Neural progenitor cell (in vitro differentiated cells): ENCODE measurements at regions not wholly inside any gene's neighbourhood (a gene's known extent, or its start where the extent isn't known, plus 50 kb on each side); places are given as distances from the start of the nearest gene placed in this dataset.

Experiments
- DNase-seq: peaks from one replicate; pipeline ENCODE4 v3.0.0-alpha.2; 2016; ENCODE audit warnings: low spot score
- H2AFZ ChIP-seq: fragments of 200-600 bp; sonication (generic); replicated peaks from 2 replicates; pipeline ENCODE4 v1.6.1; 2016; ENCODE audit warnings: antibody characterized with exemption
- H3F3A ChIP-seq: fragments of 200-600 bp; sonication (generic); 2 replicates; pipeline ENCODE4 v1.6.1; 2016; ENCODE audit warnings: antibody characterized with exemption, low read depth
- H3K27ac ChIP-seq: fragments of 200-600 bp; sonication (generic); 2 replicates; pipeline ENCODE4 v1.5.1; 2016; ENCODE audit warnings: mild to moderate bottlenecking
- H3K27me3 ChIP-seq: fragments of 200-600 bp; sonication (generic); 2 replicates; pipeline ENCODE4 v1.6.1; 2016; ENCODE audit warnings: mild to moderate bottlenecking, moderate library complexity
- H3K36me3 ChIP-seq: fragments of 200-600 bp; sonication (generic); 2 replicates; pipeline ENCODE4 v1.5.1; 2016
- H3K4me1 ChIP-seq: fragments of 200-600 bp; sonication (generic); 2 replicates; pipeline ENCODE4 v1.6.1; 2016; ENCODE audit warnings: mixed run types
- H3K4me2 ChIP-seq: fragments of 200-600 bp; sonication (generic); 2 replicates; pipeline ENCODE4 v1.6.1; 2016
- H3K4me3 ChIP-seq: fragments of 200-600 bp; sonication (generic); 2 replicates; pipeline ENCODE4 v1.5.1; 2016
- H3K79me2 ChIP-seq: fragments of 200-600 bp; sonication (generic); 2 replicates; pipeline ENCODE4 v1.6.1; 2016; ENCODE audit warnings: low read depth
- H3K9ac ChIP-seq: fragments of 200-600 bp; sonication (generic); 2 replicates; pipeline ENCODE4 v1.6.1; 2016
- H3K9me3 ChIP-seq: fragments of 200-600 bp; sonication (generic); 2 replicates; pipeline ENCODE4 v1.5.1; 2016; ENCODE audit warnings: low read depth
- H4K20me1 ChIP-seq: fragments of 200-600 bp; sonication (generic); 2 replicates; pipeline ENCODE4 v1.6.1; 2016; ENCODE audit warnings: low read depth
- H3K27ac Mint-ChIP-seq: 3 replicates; pipeline ENCODE4 v1.8.0; 2021; ENCODE audit warnings: mixed read lengths
- H3K27me3 Mint-ChIP-seq: 2 replicates; pipeline ENCODE4 v1.8.0; 2022; ENCODE audit warnings: low read depth, mild to moderate bottlenecking, inconsistent platforms, moderate library complexity, mixed read lengths; ENCODE audit not compliant: insufficient read depth
- H3K36me3 Mint-ChIP-seq: 3 replicates; pipeline ENCODE4 v1.8.0; 2021; ENCODE audit warnings: mixed read lengths
- H3K4me1 Mint-ChIP-seq: 3 replicates; pipeline ENCODE4 v1.8.0; 2021; ENCODE audit warnings: mixed read lengths
- H3K4me3 Mint-ChIP-seq: 3 replicates; pipeline ENCODE4 v1.8.0; 2021; ENCODE audit warnings: mild to moderate bottlenecking, moderate library complexity, mixed read lengths
- H3K9me3 Mint-ChIP-seq: 3 replicates; pipeline ENCODE4 v1.8.0; 2020; ENCODE audit warnings: mixed read lengths
- EZH2 ChIP-seq: fragments of 200-600 bp; sonication (generic); IDR thresholded peaks from 2 replicates; pipeline ENCODE4 v1.6.1; 2017; ENCODE audit warnings: antibody characterized with exemption, mild to moderate bottlenecking, moderate library complexity
- EZH2phosphoT487 ChIP-seq: fragments of 200-600 bp; sonication (generic); IDR thresholded peaks from 2 replicates; pipeline ENCODE4 v1.6.1; 2017; ENCODE audit warnings: antibody characterized with exemption
- TF ChIP-seq, protein P1 (sequence below): fragments of 200-600 bp; sonication (generic); IDR thresholded peaks from 2 replicates; pipeline ENCODE4 v1.5.1; 2017; ENCODE audit warnings: antibody characterized with exemption, mild to moderate bottlenecking

DNA sequence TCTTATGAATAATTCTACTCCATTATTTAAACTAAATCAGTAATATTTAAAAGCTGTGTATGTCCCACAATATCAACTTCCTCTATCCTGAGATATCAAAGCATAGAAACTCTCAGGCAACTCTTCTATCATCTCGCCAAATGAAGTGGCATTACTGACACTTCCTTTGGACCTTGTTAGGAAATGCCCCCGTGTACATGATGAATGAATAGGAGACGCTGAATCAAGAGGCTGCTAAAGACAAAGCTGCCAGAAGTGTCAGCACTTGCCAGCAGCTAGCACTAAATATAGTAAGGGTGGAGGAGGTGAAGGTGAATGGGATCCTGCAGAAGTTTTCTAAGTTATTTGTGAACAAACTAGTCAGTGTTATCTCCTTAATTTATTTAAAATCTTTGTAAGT, 99.5 kb upstream of the BLTP1 start:
- H3K27me3 Mint-ChIP-seq = no peaks in the 10 kb centered on the region
- H3K4me1 ChIP-seq = no peaks in the 10 kb centered on the region
- no peaks in the 10 kb centered on the region for H3K36me3 Mint-ChIP-seq
- H3K36me3 ChIP-seq = no peaks in the 10 kb centered on the region
- no peaks in the 10 kb centered on the region for H3F3A ChIP-seq
- H3K9ac ChIP-seq = no peak overlapping the region
- TF ChIP-seq EZH2 (no peak), EZH2phosphoT487 (no peak)
- TF ChIP-seq, protein P1, sequence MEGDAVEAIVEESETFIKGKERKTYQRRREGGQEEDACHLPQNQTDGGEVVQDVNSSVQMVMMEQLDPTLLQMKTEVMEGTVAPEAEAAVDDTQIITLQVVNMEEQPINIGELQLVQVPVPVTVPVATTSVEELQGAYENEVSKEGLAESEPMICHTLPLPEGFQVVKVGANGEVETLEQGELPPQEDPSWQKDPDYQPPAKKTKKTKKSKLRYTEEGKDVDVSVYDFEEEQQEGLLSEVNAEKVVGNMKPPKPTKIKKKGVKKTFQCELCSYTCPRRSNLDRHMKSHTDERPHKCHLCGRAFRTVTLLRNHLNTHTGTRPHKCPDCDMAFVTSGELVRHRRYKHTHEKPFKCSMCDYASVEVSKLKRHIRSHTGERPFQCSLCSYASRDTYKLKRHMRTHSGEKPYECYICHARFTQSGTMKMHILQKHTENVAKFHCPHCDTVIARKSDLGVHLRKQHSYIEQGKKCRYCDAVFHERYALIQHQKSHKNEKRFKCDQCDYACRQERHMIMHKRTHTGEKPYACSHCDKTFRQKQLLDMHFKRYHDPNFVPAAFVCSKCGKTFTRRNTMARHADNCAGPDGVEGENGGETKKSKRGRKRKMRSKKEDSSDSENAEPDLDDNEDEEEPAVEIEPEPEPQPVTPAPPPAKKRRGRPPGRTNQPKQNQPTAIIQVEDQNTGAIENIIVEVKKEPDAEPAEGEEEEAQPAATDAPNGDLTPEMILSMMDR = no peak
- peaks cover 6% of the 10 kb centered on the region for H3K4me1 Mint-ChIP-seq
- H3K27me3 ChIP-seq = no peaks in the 10 kb centered on the region
- no peak overlapping the region for H3K4me3 ChIP-seq
- no peaks in the 10 kb centered on the region for H3K79me2 ChIP-seq
- H3K9me3 Mint-ChIP-seq = no peaks in the 10 kb centered on the region
- no peak overlapping the region for H3K27ac ChIP-seq
- no peak overlapping the region for H3K4me2 ChIP-seq
- no peak overlapping the region for H2AFZ ChIP-seq
- no peaks in the 10 kb centered on the region for H3K9me3 ChIP-seq
- no peaks in the 10 kb centered on the region for H4K20me1 ChIP-seq
- no peak overlapping the region for H3K27ac Mint-ChIP-seq
- no peak overlapping the region for H3K4me3 Mint-ChIP-seq
- DNase-seq = no peak

DNA sequence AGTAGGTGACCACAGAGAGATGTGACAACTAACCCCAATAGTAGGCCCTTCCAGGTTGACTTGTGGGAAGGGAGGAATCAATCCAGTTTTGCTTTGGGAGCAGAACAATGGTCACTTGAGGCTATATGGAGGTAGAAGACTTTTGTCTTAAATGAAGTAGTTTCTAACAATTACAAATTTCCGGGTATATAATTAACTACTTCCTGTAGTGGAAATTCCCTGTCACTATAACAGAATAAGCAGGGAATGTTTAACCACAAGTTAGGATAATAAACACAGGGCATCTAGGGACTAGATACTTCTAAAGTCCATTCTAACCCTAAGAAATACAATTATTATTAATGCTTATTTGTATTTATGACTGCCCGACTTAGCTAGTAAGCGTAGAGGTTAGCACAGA, 99.0 kb upstream of the TRPC3 start:
- Histone ChIP-seq H4K20me1 (no peaks in the 10 kb centered on the region), H3K9ac (no peak overlapping the region), H2AFZ (no peak overlapping the region), H3K27ac (no peak overlapping the region), H3K79me2 (no peaks in the 10 kb centered on the region), H3K4me1 (no peaks in the 10 kb centered on the region), H3K9me3 (no peaks in the 10 kb centered on the region), H3K36me3 (no peaks in the 10 kb centered on the region), H3F3A (no peaks in the 10 kb centered on the region), H3K4me2 (no peak overlapping the region), H3K27me3 (no peaks in the 10 kb centered on the region), H3K4me3 (no peak overlapping the region)
- DNase-seq = no peak
- Mint-ChIP-seq H3K36me3 (no peaks in the 10 kb centered on the region), H3K27ac (no peak overlapping the region), H3K27me3 (no peaks in the 10 kb centered on the region), H3K9me3 (no peaks in the 10 kb centered on the region), H3K4me1 (peaks cover 4% of the 10 kb centered on the region), H3K4me3 (no peak overlapping the region)
- TF ChIP-seq, protein P1 = no peak
- TF ChIP-seq EZH2 (no peak), EZH2phosphoT487 (no peak)

DNA sequence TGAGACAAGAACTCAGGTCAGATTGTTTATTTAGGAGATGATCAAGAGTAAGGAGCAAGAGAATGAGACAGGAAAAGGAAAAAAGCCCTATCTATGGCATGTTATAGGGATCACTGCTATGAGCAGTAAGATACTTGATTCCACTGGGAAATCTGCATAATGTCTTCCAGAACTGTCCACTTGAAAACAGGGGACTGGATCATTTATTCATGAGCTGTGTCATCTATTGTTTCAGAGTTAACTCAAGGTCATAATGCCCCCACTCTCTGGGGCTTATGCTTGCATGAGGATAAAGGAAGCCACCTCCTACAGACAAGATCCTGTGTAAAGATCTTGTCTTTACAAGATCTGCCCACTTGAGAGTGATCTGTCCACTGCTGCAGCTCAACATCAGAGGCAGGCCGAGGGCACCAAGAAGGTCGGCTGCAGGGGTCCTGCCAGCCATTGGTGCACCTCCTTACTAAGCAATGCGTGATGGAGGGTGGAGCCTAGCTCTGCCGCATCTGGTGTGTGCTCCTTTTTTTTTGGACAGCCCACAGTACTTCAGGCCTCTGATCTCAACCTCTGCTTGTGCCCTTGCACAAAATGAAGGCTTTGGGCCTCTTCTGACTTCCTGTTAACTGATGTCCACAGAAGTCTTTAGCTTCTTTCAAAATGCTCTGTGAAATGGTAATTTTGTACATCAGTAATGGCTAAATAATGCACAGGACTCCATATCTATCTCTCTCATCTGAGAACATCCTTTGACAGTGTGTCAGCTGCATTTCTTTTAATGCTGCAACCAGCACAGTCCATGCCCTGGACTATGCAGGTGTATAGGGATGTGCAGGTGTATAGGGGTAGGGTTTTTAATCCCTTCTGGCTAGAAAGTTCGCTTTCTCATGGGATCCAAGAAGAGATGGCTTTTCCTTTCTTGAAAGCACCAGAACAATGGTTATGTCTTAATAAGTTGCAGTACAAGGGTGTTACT, 95.9 kb upstream of the TRPC3 start:
- H2AFZ ChIP-seq = no peak overlapping the region

More for the DNA sequence above, 95.9 kb upstream of the TRPC3 start:
- Histone ChIP-seq H3K4me3 (no peak overlapping the region), H3K4me1 (no peaks in the 10 kb centered on the region), H3K27ac (no peak overlapping the region), H3K27me3 (no peaks in the 10 kb centered on the region), H3K9me3 (no peaks in the 10 kb centered on the region), H3F3A (no peaks in the 10 kb centered on the region), H4K20me1 (no peaks in the 10 kb centered on the region), H3K4me2 (no peak overlapping the region), H3K79me2 (no peaks in the 10 kb centered on the region), H3K9ac (no peak overlapping the region), H3K36me3 (no peaks in the 10 kb centered on the region)
- Mint-ChIP-seq H3K27ac (no peak overlapping the region), H3K36me3 (no peaks in the 10 kb centered on the region), H3K4me3 (no peak overlapping the region), H3K27me3 (no peaks in the 10 kb centered on the region), H3K4me1 (no peaks in the 10 kb centered on the region), H3K9me3 (no peaks in the 10 kb centered on the region)
- DNase-seq = no peak
- TF ChIP-seq EZH2 (no peak), EZH2phosphoT487 (no peak)
- TF ChIP-seq, protein P1 = no peak
